Tibial nerve (tissue), 3 donors: ENCODE measurements at regions not wholly inside any gene's neighbourhood (a gene's known extent, or its start where the extent isn't known, plus 50 kb on each side); places are given as distances from the start of the nearest gene placed in this dataset.

Experiments
- CTCF ChIP-seq, 5 experiments: fragments of 200-600 bp in 3 of 5; fragments of 450-650 bp in 2 of 5; sonication (generic) in 3 of 5; IDR thresholded peaks; one replicate each; pipeline ENCODE4 v1.5.1; 2016 to 2019; ENCODE audit warnings: antibody characterized with exemption in 5 of 5, mild to moderate bottlenecking in 3 of 5, moderate library complexity in 2 of 5
- POLR2A ChIP-seq, 2 donors: fragments of 450-650 bp; IDR thresholded peaks; one replicate each; pipeline ENCODE4 v1.6.1; 2017; ENCODE audit warnings: antibody characterized with exemption in 2 of 2, mild to moderate bottlenecking in 2 of 2, moderate library complexity in 2 of 2

DNA sequence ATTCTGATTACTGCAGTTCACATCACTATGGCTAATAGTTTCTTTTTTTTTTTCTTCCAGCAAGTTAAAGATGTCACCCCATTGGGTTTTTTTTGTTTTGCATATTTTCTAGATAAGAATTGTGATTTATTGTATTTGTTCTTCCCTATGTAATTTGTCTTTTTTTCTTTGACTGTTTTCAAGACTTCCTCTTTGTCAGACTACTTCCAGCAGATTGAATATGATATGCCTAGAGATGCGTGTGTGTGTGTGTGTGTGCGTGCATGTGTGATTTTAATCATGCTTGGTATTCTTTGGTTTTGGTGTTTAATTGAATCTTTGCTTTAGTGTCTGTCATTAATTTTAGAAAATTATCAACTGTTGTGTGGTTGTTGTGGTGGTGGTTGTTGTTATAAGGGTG, 166.7 kb upstream of the SLC39A10 start:
- TF ChIP-seq POLR2A (IDR thresholded peaks at IDR 0.05) = no peak
- TF ChIP-seq CTCF (IDR thresholded peaks at IDR 0.05) = no peak
